Stimulated activated naive CD8-positive, alpha-beta T cell treated with anti-CD3 and anti-CD28 coated beads, Interleukin-15, amount 100 ng/mL, for 72 hours (primary cell): ENCODE measurements at regions not wholly inside any gene's neighbourhood (a gene's known extent, or its start where the extent isn't known, plus 50 kb on each side); places are given as distances from the start of the nearest gene placed in this dataset.
A peak's percentile ranks its signal among the peaks of the same experiment; 100 is the strongest.

Source experiments
- ATAC-seq: fragments of 150-1000 bp; cut with Tn5 transposase; 2 replicates; pipeline ENCODE4 v1.10.0; 2021; ENCODE audit warnings: mild to moderate bottlenecking, moderate library complexity
- DNase-seq, 2 donors: peaks; one replicate each; pipeline ENCODE4 v3.0.0; 2021 to 2022
- H3K27ac Mint-ChIP-seq, 2 donors: one replicate each; pipeline ENCODE4 v1.8.0; 2022; ENCODE audit warnings: mild to moderate bottlenecking in 2 of 2, mixed read lengths in 2 of 2, moderate library complexity in 2 of 2
- H3K27me3 Mint-ChIP-seq: one replicate; pipeline ENCODE4 v1.8.0; 2022; ENCODE audit warnings: mixed read lengths
- H3K4me1 Mint-ChIP-seq: one replicate; pipeline ENCODE4 v1.8.0; 2022; ENCODE audit warnings: mild to moderate bottlenecking, mixed read lengths
- H3K4me3 Mint-ChIP-seq, 2 donors: one replicate each; pipeline ENCODE4 v1.8.0; 2022; ENCODE audit warnings: mild to moderate bottlenecking in 2 of 2, mixed read lengths in 2 of 2, moderate library complexity in 1 of 2
- H3K9me3 Mint-ChIP-seq, 2 donors: one replicate each; pipeline ENCODE4 v1.8.0; 2022; ENCODE audit warnings: mixed read lengths in 2 of 2

DNA sequence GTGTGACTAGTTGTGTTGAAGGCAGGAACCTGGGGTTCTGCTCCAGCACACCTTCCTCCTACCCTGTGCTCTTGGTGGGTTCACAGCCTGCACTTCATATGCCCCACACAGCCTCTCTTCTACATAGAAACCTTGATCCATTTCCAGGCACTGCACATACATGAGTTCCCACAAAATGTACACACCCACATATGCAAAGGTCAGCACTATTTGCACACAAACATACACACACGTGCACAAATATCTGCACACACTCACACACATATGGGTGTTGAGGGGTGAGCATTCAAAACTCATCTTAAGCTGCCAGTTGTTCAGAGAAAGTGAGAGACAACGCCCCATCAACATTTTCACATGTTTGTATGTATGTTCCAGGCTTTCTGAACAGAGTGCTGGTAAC is 201.0 kb downstream of the BARX2 start:
- H3K27me3 Mint-ChIP-seq = no peaks in the 10 kb centered on the region
- no peak overlapping the region for H3K4me3 Mint-ChIP-seq
- H3K9me3 Mint-ChIP-seq = peaks cover 7 to 28% of the 10 kb centered on the region in 2 donors
- DNase-seq (no peak), ATAC-seq (no peak)
- no peak overlapping the region for H3K27ac Mint-ChIP-seq
- H3K4me1 Mint-ChIP-seq = no peaks in the 10 kb centered on the region

DNA sequence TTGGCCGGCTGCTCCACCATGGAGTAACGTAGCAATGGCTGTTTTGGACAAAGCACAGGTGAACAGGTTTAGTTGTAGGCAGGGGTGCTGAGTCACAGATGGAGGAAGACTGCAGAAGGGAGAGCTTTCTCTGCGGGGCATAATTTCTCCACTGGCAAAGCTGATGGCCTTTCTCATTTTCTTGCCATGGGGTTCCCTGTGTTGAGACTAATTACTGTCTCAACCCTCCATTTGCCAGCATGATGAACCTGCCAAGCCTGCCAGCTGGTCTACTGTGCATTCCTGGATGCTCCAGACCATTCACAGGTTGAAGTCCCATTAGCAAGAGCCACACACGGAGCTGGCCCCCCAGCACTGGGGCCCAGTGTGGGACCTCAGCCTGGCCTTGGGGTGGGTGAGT is 202.4 kb downstream of the BARX2 start:
- no peak for DNase-seq
- H3K4me1 Mint-ChIP-seq = no peaks in the 10 kb centered on the region
- H3K4me3 Mint-ChIP-seq = no peak overlapping the region
- H3K27ac Mint-ChIP-seq = no peak overlapping the region
- no peak for ATAC-seq
- peaks cover 7 to 26% of the 10 kb centered on the region in 2 donors for H3K9me3 Mint-ChIP-seq
- H3K27me3 Mint-ChIP-seq = no peaks in the 10 kb centered on the region

DNA sequence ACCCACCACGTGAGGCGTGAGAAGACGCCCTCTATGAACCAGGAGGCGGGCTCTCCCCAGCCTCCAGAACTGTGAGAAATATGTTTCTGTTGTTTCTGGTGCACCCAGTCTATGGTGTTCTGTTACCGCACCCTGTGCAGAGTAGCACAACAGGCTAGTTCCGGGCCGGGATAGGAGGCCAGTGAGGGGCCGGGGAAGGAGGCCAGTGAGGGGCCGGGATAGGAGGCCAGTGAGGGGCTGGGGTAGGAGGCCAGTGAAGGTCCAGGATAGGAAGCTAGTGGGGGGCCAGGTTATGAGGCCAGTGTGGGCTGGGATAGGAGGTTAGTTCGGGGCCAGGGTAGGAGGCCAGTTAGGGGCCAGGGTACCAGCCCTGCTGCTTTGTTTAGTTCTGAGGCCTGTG is 204.6 kb downstream of the BARX2 start:
- Mint-ChIP-seq H3K9me3 (peaks cover 0 to 7% of the 10 kb centered on the region in 2 donors), H3K4me1 (no peaks in the 10 kb centered on the region), H3K27ac (no peak overlapping the region), H3K4me3 (no peak overlapping the region), H3K27me3 (no peaks in the 10 kb centered on the region)
- ATAC-seq = peak; percentile 93
- no peak for DNase-seq

DNA sequence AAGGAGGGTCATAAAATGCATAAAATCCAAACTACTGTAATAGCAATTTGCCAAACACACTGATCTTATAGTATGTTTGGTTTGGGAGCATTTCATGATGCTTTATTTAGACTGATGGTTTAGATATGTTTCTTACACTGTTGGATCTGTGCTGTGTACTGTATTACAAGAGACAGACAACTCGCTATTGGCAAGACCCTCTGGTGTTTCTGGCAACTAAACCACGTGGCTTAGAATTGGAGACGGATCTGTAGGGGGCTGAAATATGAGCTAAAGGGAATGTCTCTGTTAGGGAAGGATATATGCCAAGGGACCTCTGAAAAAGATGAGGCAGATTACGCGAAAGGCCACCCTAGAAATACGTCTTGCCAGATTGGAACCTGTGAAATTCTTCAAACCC is 208.7 kb downstream of the BARX2 start:
- Mint-ChIP-seq H3K4me1 (no peaks in the 10 kb centered on the region), H3K27ac (no peak overlapping the region), H3K9me3 (no peaks in the 10 kb centered on the region), H3K4me3 (no peak overlapping the region), H3K27me3 (no peaks in the 10 kb centered on the region)
- no peak for ATAC-seq
- DNase-seq = no peak

DNA sequence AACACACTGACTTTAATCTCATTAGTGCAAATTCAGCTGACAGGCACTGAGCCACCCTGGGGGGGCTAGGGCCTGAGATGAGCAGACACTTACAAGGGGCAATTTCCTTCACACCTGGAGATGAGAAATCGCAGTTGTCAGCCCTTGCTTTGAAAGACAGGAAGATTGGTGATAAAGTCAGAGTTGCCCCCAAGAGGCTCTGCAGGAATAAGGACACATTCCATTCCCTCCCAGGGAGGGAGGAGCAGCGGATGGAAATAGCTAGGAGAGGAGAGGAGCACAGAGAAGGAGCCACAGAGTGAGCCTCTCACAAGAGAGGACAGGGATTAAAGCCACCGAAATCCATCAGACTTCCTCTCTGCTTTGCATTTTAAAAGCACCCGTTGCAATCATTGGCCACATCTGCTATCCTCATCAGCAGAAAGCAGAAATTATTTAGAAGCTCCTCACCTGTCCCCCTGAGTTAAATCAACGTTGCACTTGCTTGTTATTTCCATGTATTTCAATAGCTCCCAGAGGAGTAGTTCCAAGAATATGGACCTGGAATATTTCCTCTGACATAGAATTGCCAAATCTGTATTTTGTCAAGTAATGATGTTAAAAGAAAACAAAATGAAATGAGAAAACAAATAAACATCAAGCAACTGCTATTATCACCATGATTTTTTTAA is 213.7 kb downstream of the BARX2 start:
- no peaks in the 10 kb centered on the region for H3K9me3 Mint-ChIP-seq
- DNase-seq (no peak), ATAC-seq (no peak)
- H3K27ac Mint-ChIP-seq = no peak overlapping the region
- peaks cover 22% of the 10 kb centered on the region for H3K27me3 Mint-ChIP-seq
- no peak overlapping the region for H3K4me3 Mint-ChIP-seq
- no peaks in the 10 kb centered on the region for H3K4me1 Mint-ChIP-seq

DNA sequence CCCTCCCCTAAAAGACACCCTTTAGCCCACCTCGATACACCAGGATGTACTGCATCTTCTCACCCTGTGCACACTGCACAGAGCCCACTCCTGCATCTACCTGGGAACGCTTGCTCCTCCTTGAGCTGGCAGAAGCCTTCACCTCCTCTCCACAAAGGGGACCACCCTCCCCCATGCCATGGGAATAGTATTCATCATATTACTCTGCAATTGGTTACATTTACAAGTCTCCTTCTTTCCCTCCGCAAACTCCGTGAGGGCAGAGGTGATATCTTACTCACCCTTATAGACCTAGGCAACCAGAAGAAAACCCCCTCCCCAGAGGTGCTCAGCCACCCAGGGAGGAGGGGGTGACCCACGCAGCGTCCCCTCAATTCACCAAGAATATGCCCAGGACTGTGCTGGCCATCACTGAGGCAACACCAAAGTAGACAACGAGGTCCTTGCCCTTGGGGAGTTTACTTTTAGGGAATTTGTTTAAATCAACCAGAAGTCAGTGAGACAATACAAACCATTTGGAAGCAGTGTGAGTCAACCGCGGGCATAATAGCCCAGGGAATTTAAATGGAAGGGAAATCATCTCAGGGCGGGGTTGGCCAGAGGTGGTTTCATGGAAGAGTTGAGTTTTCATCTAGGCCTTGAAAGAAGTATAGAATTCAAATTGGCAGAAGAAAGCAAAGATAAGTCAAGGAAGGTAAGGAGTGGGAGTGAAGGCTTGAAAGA is 214.5 kb downstream of the BARX2 start:
- Mint-ChIP-seq H3K9me3 (peaks cover 0 to 5% of the 10 kb centered on the region in 2 donors), H3K27me3 (peaks cover 31% of the 10 kb centered on the region), H3K27ac (no peak overlapping the region), H3K4me1 (no peaks in the 10 kb centered on the region), H3K4me3 (no peak overlapping the region)
- ATAC-seq (no peak), DNase-seq (no peak)

DNA sequence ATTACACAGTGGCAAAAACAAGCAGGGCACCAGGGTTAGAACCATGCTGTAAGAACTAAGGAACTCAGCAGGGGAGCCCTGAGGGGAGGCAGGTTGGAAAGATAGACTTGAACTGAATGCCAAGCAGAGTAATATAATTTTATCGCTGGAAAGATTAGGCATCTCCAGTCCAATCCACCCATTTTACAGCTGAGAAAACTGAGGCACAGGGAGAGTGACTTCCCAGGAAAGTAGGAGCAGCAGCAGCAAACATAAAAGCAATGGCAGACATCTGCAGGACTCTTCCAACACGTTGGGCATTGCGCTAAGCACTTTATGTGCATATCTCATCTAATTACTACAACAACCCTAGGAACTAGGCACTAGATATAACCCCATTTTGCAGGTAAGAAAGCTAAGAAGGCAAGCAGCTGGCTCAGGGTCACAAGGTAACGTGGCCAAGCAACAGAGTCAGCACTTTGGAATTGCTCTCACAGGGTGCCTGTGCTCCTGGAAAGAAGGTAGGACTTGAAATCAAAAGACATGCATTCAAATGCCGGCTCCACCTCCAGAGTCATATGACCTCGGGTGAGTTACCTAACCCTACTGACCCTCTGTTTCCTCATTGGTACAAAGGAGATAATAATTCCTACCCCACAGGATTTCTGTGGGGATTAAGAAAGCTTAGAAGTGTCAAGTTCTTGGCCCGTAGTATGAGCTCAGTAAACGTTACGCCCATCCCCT is 215.3 kb downstream of the BARX2 start:
- peaks cover under 1 to 5% of the 10 kb centered on the region in 2 donors for H3K9me3 Mint-ChIP-seq
- ATAC-seq (no peak), DNase-seq (no peak)
- no peaks in the 10 kb centered on the region for H3K4me1 Mint-ChIP-seq
- peaks cover 34% of the 10 kb centered on the region for H3K27me3 Mint-ChIP-seq
- H3K4me3 Mint-ChIP-seq = no peak overlapping the region
- H3K27ac Mint-ChIP-seq = no peak overlapping the region

GRCh38 chr11:129591527-129591926 is 215.9 kb downstream of the BARX2 start:
- Mint-ChIP-seq H3K9me3 (peaks cover 7 to 10% of the 10 kb centered on the region in 2 donors), H3K27ac (peak overlapping the region in 1 of 2 donors; percentile 27), H3K4me3 (no peak overlapping the region), H3K27me3 (peaks cover 40% of the 10 kb centered on the region), H3K4me1 (no peaks in the 10 kb centered on the region)
- ATAC-seq (no peak), DNase-seq (no peak)

DNA sequence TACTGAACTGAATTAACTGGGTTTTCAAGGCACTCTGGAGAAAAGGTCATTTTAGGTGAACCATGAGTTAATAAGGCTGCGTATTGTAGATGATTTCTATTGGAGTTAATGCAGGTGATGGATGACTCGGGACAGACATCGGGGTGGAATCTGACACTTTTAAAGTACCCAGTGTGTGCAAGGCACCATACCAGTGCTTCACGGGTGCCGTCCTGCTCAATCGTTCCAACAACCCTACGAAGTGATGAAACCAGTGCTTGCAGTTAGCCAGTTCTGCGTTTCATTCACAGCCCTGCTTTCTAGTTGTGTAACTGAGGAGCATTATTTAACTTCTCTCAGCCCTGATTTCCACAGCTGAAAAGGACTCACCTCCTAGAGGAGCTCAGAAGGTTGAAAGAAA is 216.5 kb downstream of the BARX2 start:
- H3K27me3 Mint-ChIP-seq = peaks cover 41% of the 10 kb centered on the region
- no peak overlapping the region for H3K27ac Mint-ChIP-seq
- ATAC-seq (no peak), DNase-seq (no peak)
- H3K4me1 Mint-ChIP-seq = no peaks in the 10 kb centered on the region
- H3K4me3 Mint-ChIP-seq = no peak overlapping the region
- peaks cover 8 to 10% of the 10 kb centered on the region in 2 donors for H3K9me3 Mint-ChIP-seq

DNA sequence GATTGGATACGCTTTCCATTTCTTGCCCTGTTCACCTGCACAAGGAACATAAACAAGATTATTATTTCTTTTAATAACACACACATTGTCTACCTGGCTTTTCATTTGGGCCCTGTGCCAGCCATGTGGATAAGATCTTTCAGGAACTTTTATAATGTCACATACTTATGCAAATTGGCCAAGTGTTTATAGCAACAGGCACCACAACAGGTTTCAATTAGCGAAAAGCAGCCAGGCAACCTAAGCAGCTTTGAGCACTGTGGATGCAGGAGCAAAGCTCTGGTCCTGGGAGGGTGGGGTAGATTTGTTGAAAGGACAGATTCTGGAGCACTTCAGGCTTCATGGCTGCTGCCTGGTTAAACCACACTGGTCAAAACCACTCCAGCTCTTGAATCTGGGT is 217.4 kb downstream of the BARX2 start:
- H3K27ac Mint-ChIP-seq = peak overlapping the region in 1 of 2 donors; percentile 12
- H3K4me1 Mint-ChIP-seq = no peaks in the 10 kb centered on the region
- no peak for ATAC-seq
- DNase-seq = no peak
- peaks cover 8 to 10% of the 10 kb centered on the region in 2 donors for H3K9me3 Mint-ChIP-seq
- H3K4me3 Mint-ChIP-seq = no peak overlapping the region
- peaks cover 41% of the 10 kb centered on the region for H3K27me3 Mint-ChIP-seq

DNA sequence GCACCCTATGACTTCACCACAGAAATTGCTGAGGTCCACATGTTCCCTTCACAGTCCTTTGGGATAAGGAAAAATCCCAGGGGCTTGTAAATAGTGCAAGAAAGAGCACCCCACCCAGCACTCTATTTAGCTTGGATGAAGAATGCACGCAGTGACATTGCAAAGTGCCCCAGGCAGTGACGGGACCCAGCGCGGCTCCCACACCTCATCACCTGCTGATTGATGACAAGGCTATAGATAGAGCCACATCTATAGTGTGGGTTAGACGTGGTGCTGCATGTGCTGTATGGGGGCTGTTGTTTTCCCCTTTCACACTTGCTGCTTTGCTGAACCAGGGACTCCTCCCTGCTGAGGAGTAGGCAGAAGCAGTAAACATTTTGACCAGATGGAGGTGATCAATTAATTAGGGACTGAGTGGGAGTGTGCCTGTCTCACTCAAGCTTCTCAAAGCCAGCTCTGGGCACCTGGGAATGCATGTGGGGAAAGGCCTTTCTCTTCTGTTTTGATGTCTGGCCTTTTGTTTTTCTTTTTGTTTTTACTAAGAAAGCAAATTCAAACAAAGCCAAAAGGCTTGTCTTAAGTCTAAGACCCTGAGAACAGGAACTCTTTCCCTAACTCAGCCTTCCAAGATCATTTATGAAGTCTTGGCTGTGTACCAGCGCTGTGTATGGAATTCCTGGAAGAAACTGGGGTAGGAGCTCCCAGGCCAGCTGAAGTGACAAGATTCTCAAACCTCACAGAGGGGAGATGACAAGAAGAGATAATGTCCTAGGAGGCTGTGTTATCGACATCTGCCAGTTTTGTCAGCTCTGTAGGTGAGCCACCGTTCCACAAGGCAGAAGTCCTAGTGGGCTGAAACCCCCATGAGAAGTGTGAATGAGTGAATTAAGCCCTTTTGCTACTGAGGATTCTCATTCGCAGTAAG is 219.7 kb downstream of the BARX2 start:
- DNase-seq (no peak), ATAC-seq (no peak)
- H3K4me1 Mint-ChIP-seq = no peaks in the 10 kb centered on the region
- no peak overlapping the region for H3K27ac Mint-ChIP-seq
- H3K9me3 Mint-ChIP-seq = peaks cover 20 to 21% of the 10 kb centered on the region in 2 donors
- peaks cover 52% of the 10 kb centered on the region for H3K27me3 Mint-ChIP-seq
- H3K4me3 Mint-ChIP-seq = no peak overlapping the region

DNA sequence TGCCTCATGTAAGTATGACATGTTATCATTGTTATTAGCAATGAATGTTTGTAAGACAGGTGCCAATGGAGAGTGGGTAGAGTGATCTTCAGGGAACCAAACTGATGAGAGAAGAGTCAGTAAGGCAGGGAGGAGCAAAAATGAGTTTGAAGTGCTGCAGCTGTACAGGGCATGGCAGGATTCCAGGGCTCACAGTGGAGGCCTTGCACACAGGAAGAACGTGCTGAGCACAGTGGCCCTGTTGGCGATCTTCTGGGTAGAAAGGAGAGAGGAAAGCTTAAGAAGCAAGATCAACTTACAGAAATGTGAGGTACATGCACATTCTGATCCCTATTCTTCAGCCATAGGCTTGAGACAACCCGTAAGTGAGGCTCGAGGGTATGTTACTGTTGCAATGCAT is 219.3 kb upstream of the TMEM45B start:
- Mint-ChIP-seq H3K27ac (no peak overlapping the region), H3K27me3 (peaks cover 52% of the 10 kb centered on the region), H3K4me1 (no peaks in the 10 kb centered on the region), H3K9me3 (peaks cover 21 to 23% of the 10 kb centered on the region in 2 donors), H3K4me3 (no peak overlapping the region)
- ATAC-seq = no peak
- no peak for DNase-seq

DNA sequence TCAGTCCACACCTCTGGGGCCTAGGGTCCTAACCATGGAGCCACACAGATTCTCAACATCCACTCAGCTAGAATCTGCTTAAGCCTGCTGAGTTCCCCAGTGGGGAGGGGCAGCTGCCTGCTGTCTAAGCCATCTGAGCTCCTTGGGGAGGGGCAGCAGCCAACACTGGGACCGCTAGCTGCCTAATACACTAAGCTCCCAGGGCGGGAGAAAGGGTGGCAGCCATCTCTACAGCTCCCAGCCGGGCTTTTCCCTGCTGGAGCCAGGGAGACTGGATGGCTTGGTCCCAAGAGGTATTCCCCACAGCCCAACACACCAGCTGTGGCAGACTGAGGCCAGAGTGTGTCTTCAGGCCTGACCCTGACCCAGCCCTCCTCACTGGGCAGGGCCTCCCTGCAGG is 217.3 kb upstream of the TMEM45B start:
- Mint-ChIP-seq H3K4me1 (no peaks in the 10 kb centered on the region), H3K27me3 (peaks cover 36% of the 10 kb centered on the region), H3K9me3 (peaks cover 21 to 31% of the 10 kb centered on the region in 2 donors), H3K27ac (no peak overlapping the region), H3K4me3 (no peak overlapping the region)
- DNase-seq (no peak), ATAC-seq (no peak)

DNA sequence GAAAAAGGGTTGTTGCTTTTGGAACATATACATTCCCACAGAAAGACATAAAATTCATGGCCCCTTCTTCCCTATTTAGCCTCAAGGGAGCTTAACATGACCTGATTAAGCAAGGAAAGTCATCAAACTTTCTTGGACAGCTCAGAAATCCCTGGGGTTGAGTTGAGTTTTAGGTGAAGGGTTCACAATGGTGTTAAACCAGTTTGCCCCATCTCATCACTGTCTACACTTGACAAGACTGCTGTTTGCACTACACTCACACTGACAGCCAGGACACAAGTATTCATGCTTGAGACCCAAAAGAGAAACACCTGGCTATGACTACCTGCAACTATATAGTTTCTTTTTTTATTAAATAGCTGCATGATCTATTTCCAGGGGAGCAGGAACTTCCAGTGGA is 209.8 kb upstream of the TMEM45B start:
- Mint-ChIP-seq H3K9me3 (peaks cover 0 to 11% of the 10 kb centered on the region in 2 donors), H3K27ac (no peak overlapping the region), H3K4me1 (no peaks in the 10 kb centered on the region), H3K4me3 (no peak overlapping the region), H3K27me3 (no peaks in the 10 kb centered on the region)
- ATAC-seq = no peak
- no peak for DNase-seq

DNA sequence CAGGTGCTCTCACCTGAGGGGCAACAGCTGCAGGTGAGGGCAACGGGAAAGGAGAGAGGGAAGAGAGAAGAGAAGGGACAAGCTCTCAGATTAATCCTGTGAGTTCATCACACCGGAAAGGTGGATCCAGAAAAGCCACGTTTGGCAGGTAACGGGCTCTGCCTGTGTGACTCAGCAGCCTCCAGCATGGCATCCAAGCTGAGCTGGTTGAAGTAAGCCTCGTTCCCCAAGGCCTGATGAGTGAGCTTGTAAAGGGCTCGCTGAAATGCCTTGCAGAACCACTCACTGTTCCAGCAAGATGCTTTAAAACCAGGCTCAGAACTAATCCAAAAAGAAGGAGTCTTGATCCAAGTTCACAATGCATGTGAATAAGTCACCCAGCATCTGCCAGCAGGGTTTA is 206.9 kb upstream of the TMEM45B start:
- ATAC-seq (no peak), DNase-seq (no peak)
- H3K27me3 Mint-ChIP-seq = peaks cover 10% of the 10 kb centered on the region
- H3K4me3 Mint-ChIP-seq = no peak overlapping the region
- H3K9me3 Mint-ChIP-seq = no peaks in the 10 kb centered on the region
- no peaks in the 10 kb centered on the region for H3K4me1 Mint-ChIP-seq
- no peak overlapping the region for H3K27ac Mint-ChIP-seq
